BE2C (cell line): ENCODE measurements at regions not wholly inside any gene's neighbourhood (a gene's known extent, or its start where the extent isn't known, plus 50 kb on each side); places are given as distances from the start of the nearest gene placed in this dataset.

Experiments used
- DNase-seq: peaks from one replicate; pipeline ENCODE4 v3.0.0-alpha.2; 2020
- H3K27me3 ChIP-seq: fragments of 250-450 bp; sonication (Bioruptor Pico); 2 replicates; pipeline ENCODE4 v1.5.1; 2020; ENCODE audit warnings: mild to moderate bottlenecking
- H3K36me3 ChIP-seq: fragments of 250-450 bp; sonication (Bioruptor Pico); 2 replicates; pipeline ENCODE4 v1.5.1; 2020; ENCODE audit warnings: mild to moderate bottlenecking
- H3K4me1 ChIP-seq: fragments of 250-450 bp; sonication (Bioruptor Pico); 2 replicates; pipeline ENCODE4 v1.5.1; 2020
- H3K4me3 ChIP-seq: 2 replicates; pipeline ENCODE4 v1.5.1; 2011; ENCODE audit warnings: low read depth, low read length
- H3K9me3 ChIP-seq: fragments of 250-450 bp; sonication (Bioruptor Pico); 2 replicates; pipeline ENCODE4 v1.5.1; 2020
- CTCF ChIP-seq: IDR thresholded peaks from 2 replicates; pipeline ENCODE4 v1.5.1; 2012; ENCODE audit warnings: mild to moderate bottlenecking, low read depth, low read length

- TF ChIP-seq CTCF: no peak
- Histone ChIP-seq H3K27me3 (no peaks in the 10 kb centered on the region), H3K4me3 (no peak overlapping the region), H3K36me3 (no peaks in the 10 kb centered on the region), H3K4me1 (no peaks in the 10 kb centered on the region), H3K9me3 (no peaks in the 10 kb centered on the region)
- no peak for DNase-seq
Measured at GRCh38 chr3:116552246-116552645, 107.0 kb upstream of the LSAMP start.

- Histone ChIP-seq H3K9me3 (no peaks in the 10 kb centered on the region), H3K4me1 (no peaks in the 10 kb centered on the region), H3K4me3 (no peak overlapping the region), H3K27me3 (no peaks in the 10 kb centered on the region), H3K36me3 (no peaks in the 10 kb centered on the region)
- no peak for DNase-seq
- TF ChIP-seq CTCF: no peak
Measured at GRCh38 chr3:116553355-116553754, 108.1 kb upstream of the LSAMP start.

GRCh38 chr3:116561529-116561928 is 116.2 kb upstream of the LSAMP start:
- Histone ChIP-seq H3K9me3 (no peaks in the 10 kb centered on the region), H3K4me3 (no peak overlapping the region), H3K36me3 (no peaks in the 10 kb centered on the region), H3K27me3 (no peaks in the 10 kb centered on the region), H3K4me1 (peaks cover 11% of the 10 kb centered on the region)
- DNase-seq: no peak
- no peak for TF ChIP-seq CTCF

- no peak for TF ChIP-seq CTCF
- no peaks in the 10 kb centered on the region for H3K27me3 ChIP-seq
- H3K9me3 ChIP-seq: no peaks in the 10 kb centered on the region
- no peak for DNase-seq
- no peaks in the 10 kb centered on the region for H3K36me3 ChIP-seq
- peaks cover 15% of the 10 kb centered on the region for H3K4me1 ChIP-seq
- no peak overlapping the region for H3K4me3 ChIP-seq
Measured at GRCh38 chr3:116563351-116563750, 118.1 kb upstream of the LSAMP start.

GRCh38 chr3:116566478-116566960 is 121.2 kb upstream of the LSAMP start:
- peaks cover 15% of the 10 kb centered on the region for H3K4me1 ChIP-seq
- no peaks in the 10 kb centered on the region for H3K36me3 ChIP-seq
- H3K27me3 ChIP-seq: no peaks in the 10 kb centered on the region
- H3K9me3 ChIP-seq: no peaks in the 10 kb centered on the region
- no peak overlapping the region for H3K4me3 ChIP-seq
- DNase-seq: no peak
- TF ChIP-seq CTCF: no peak

- H3K4me3 ChIP-seq: no peak overlapping the region
- peaks cover 15% of the 10 kb centered on the region for H3K4me1 ChIP-seq
- no peaks in the 10 kb centered on the region for H3K9me3 ChIP-seq
- H3K36me3 ChIP-seq: no peaks in the 10 kb centered on the region
- no peak for TF ChIP-seq CTCF
- DNase-seq: no peak
- H3K27me3 ChIP-seq: no peaks in the 10 kb centered on the region
Measured at GRCh38 chr3:116569611-116570010, 124.3 kb upstream of the LSAMP start.
